ENCODE measurements at regions not wholly inside any gene's neighbourhood (a gene's known extent, or its start where the extent isn't known, plus 50 kb on each side); places are given as distances from the start of the nearest gene placed in this dataset.

- TF ChIP-seq GATA1 (IDR thresholded peaks at IDR 0.05; ENCODE audit: low read depth, low read length) (no peak), POLR2A (IDR thresholded peaks at IDR 0.05; ENCODE audit: low read length) (no peak)
- DNase-seq: no peak
Measured at GRCh38 chr13:75076476-75076875, 405.5 kb downstream of the TBC1D4 start.

GRCh38 chr13:75073786-75074185, 408.2 kb downstream of the TBC1D4 start:
- DNase-seq: no peak
- TF ChIP-seq POLR2A (IDR thresholded peaks at IDR 0.05; ENCODE audit: low read length) (no peak), GATA1 (IDR thresholded peaks at IDR 0.05; ENCODE audit: low read depth, low read length) (no peak)

GRCh38 chr13:75072891-75073290, 409.1 kb downstream of the TBC1D4 start:
- DNase-seq: no peak
- TF ChIP-seq GATA1 (IDR thresholded peaks at IDR 0.05; ENCODE audit: low read depth, low read length): no peak
- TF ChIP-seq POLR2A (IDR thresholded peaks at IDR 0.05; ENCODE audit: low read length): no peak

- DNase-seq: no peak
Measured at GRCh38 chr13:75072368-75072767, 409.6 kb downstream of the TBC1D4 start.

GRCh38 chr13:75071796-75072195, 410.2 kb downstream of the TBC1D4 start:
- TF ChIP-seq GATA1 (IDR thresholded peaks at IDR 0.05; ENCODE audit: low read depth, low read length) (no peak), POLR2A (IDR thresholded peaks at IDR 0.05; ENCODE audit: low read length) (no peak)
- no peak for DNase-seq

More at GRCh38 chr13:75072368-75072767, 409.6 kb downstream of the TBC1D4 start:
- TF ChIP-seq POLR2A (IDR thresholded peaks at IDR 0.05; ENCODE audit: low read length): no peak
- TF ChIP-seq GATA1 (IDR thresholded peaks at IDR 0.05; ENCODE audit: low read depth, low read length): no peak

GRCh38 chr13:75071395-75071794, 410.6 kb downstream of the TBC1D4 start:
- TF ChIP-seq POLR2A (IDR thresholded peaks at IDR 0.05; ENCODE audit: low read length) (no peak), GATA1 (IDR thresholded peaks at IDR 0.05; ENCODE audit: low read depth, low read length) (no peak)
- DNase-seq: no peak

GRCh38 chr13:75061909-75062308, 420.1 kb downstream of the TBC1D4 start:
- no peak for DNase-seq
- TF ChIP-seq POLR2A (IDR thresholded peaks at IDR 0.05; ENCODE audit: low read length) (no peak), GATA1 (IDR thresholded peaks at IDR 0.05; ENCODE audit: low read depth, low read length) (no peak)

GRCh38 chr13:75055296-75055695, 426.7 kb downstream of the TBC1D4 start:
- no peak for DNase-seq
- TF ChIP-seq GATA1 (IDR thresholded peaks at IDR 0.05; ENCODE audit: low read depth, low read length) (no peak), POLR2A (IDR thresholded peaks at IDR 0.05; ENCODE audit: low read length) (no peak)

- no peak for TF ChIP-seq GATA1 (IDR thresholded peaks at IDR 0.05; ENCODE audit: low read depth, low read length)
- no peak for TF ChIP-seq POLR2A (IDR thresholded peaks at IDR 0.05; ENCODE audit: low read length)
Measured at GRCh38 chr13:75052616-75053015, 429.4 kb downstream of the TBC1D4 start.

GRCh38 chr13:75050419-75051046, 431.4 kb downstream of the TBC1D4 start:
- TF ChIP-seq POLR2A (IDR thresholded peaks at IDR 0.05; ENCODE audit: low read length): no peak
- no peak for TF ChIP-seq GATA1 (IDR thresholded peaks at IDR 0.05; ENCODE audit: low read depth, low read length)
- no peak for DNase-seq

More at GRCh38 chr13:75052616-75053015, 429.4 kb downstream of the TBC1D4 start:
- no peak for DNase-seq

- DNase-seq: no peak
- no peak for TF ChIP-seq GATA1 (IDR thresholded peaks at IDR 0.05; ENCODE audit: low read depth, low read length)
Measured at GRCh38 chr13:75049735-75050335, 432.1 kb downstream of the TBC1D4 start.

GRCh38 chr13:75042807-75043206, 439.2 kb downstream of the TBC1D4 start:
- TF ChIP-seq GATA1 (IDR thresholded peaks at IDR 0.05; ENCODE audit: low read depth, low read length) (no peak), POLR2A (IDR thresholded peaks at IDR 0.05; ENCODE audit: low read length) (no peak)
- no peak for DNase-seq

GRCh38 chr13:75038393-75039113, 443.4 kb downstream of the TBC1D4 start:
- TF ChIP-seq POLR2A (IDR thresholded peaks at IDR 0.05; ENCODE audit: low read length) (no peak), GATA1 (IDR thresholded peaks at IDR 0.05; ENCODE audit: low read depth, low read length) (no peak)
- no peak for DNase-seq

GRCh38 chr13:75025956-75026355, 456.0 kb downstream of the TBC1D4 start:
- TF ChIP-seq GATA1 (IDR thresholded peaks at IDR 0.05; ENCODE audit: low read depth, low read length) (no peak), POLR2A (IDR thresholded peaks at IDR 0.05; ENCODE audit: low read length) (no peak)
- no peak for DNase-seq

- TF ChIP-seq POLR2A (IDR thresholded peaks at IDR 0.05; ENCODE audit: low read length) (no peak), GATA1 (IDR thresholded peaks at IDR 0.05; ENCODE audit: low read depth, low read length) (no peak)
Measured at GRCh38 chr13:75024602-75025001, 457.4 kb downstream of the TBC1D4 start.

More at GRCh38 chr13:75024602-75025001, 457.4 kb downstream of the TBC1D4 start:
- DNase-seq: no peak

Measured in erythroblast (primary cell).